NB4 (cell line): ENCODE measurements at regions not wholly inside any gene's neighbourhood (a gene's known extent, or its start where the extent isn't known, plus 50 kb on each side); places are given as distances from the start of the nearest gene placed in this dataset.

Experiments
- MYC ChIP-seq: IDR thresholded peaks from 2 replicates; pipeline ENCODE4 v1.6.1; 2011; ENCODE audit warnings: low read depth, low read length
- POLR2A ChIP-seq: IDR thresholded peaks from 2 replicates; pipeline ENCODE4 v1.6.1; 2011; ENCODE audit warnings: mild to moderate bottlenecking; ENCODE audit not compliant: insufficient read length; ENCODE audit errors: extremely low read depth
- TF ChIP-seq, protein P1 (sequence below): IDR thresholded peaks from one replicate; pipeline ENCODE4 v1.5.1; 2012; ENCODE audit warnings: low read depth, low read length
- TF ChIP-seq, protein P2 (sequence below): IDR thresholded peaks from 2 replicates; pipeline ENCODE4 v1.6.1; 2011; ENCODE audit warnings: low read depth, low read length

- TF ChIP-seq, protein P1, sequence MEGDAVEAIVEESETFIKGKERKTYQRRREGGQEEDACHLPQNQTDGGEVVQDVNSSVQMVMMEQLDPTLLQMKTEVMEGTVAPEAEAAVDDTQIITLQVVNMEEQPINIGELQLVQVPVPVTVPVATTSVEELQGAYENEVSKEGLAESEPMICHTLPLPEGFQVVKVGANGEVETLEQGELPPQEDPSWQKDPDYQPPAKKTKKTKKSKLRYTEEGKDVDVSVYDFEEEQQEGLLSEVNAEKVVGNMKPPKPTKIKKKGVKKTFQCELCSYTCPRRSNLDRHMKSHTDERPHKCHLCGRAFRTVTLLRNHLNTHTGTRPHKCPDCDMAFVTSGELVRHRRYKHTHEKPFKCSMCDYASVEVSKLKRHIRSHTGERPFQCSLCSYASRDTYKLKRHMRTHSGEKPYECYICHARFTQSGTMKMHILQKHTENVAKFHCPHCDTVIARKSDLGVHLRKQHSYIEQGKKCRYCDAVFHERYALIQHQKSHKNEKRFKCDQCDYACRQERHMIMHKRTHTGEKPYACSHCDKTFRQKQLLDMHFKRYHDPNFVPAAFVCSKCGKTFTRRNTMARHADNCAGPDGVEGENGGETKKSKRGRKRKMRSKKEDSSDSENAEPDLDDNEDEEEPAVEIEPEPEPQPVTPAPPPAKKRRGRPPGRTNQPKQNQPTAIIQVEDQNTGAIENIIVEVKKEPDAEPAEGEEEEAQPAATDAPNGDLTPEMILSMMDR, result no peak
- no peak for TF ChIP-seq POLR2A
- TF ChIP-seq, protein P2, sequence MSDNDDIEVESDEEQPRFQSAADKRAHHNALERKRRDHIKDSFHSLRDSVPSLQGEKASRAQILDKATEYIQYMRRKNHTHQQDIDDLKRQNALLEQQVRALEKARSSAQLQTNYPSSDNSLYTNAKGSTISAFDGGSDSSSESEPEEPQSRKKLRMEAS, result no peak
- TF ChIP-seq MYC, result no peak
Observed at GRCh38 chr2:128537646-128538045, 219.0 kb upstream of the HS6ST1 start.
